ENCODE measurements at regions not wholly inside any gene's neighbourhood (a gene's known extent, or its start where the extent isn't known, plus 50 kb on each side); places are given as distances from the start of the nearest gene placed in this dataset.
"Not testable (repeated sequence)": the region's sequence is repeated elsewhere in the genome, so short reads cannot be mapped to it uniquely, and the experiment has no call there.

DNA sequence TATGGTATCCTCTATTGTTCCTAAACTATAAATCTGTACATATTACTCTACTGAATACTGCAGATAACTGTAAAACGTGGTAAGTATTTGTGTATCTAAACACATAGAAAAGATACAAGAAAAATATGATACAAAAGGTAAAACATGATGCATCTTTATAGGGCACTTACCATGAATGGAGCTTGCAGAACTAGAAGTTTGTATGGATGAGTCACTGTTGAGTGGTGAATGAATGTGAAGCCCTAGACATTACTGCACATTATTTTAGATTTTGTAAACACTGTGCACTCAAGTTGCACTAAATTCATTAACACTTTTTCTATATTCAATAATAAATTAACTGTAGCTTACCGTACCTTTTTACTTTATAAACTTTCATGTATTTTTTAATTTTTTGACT, 357.5 kb downstream of the ZWINT start:
- intact Hi-C loops (cut with DNase I) = no loop called here

DNA sequence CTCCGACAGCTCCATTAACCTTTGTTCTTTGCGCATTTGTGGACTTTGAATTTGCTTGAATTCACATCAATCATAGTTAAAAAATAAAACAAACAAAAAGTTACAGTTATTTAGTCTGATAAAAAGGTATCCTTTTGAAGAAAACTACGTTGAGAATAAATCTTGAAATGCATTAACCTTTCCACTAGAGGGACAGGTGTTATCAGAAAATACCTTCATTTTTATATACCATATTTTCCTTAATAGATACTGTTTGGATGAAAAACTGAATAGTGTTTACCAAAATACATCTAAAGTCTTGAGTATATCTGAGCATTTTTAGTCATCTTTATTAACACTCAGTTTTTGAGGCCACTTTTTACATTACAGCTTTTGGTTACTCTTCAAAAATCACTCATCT, 371.9 kb downstream of the ZWINT start:
- ATAC-seq (ENCODE audit: poor library complexity) = no peak
- intact Hi-C loops (cut with DNase I) = no loop called here
- DNase-seq = no peak

More for the DNA sequence above, 357.5 kb downstream of the ZWINT start:
- ATAC-seq (ENCODE audit: poor library complexity) (no peak), DNase-seq (no peak)

DNA sequence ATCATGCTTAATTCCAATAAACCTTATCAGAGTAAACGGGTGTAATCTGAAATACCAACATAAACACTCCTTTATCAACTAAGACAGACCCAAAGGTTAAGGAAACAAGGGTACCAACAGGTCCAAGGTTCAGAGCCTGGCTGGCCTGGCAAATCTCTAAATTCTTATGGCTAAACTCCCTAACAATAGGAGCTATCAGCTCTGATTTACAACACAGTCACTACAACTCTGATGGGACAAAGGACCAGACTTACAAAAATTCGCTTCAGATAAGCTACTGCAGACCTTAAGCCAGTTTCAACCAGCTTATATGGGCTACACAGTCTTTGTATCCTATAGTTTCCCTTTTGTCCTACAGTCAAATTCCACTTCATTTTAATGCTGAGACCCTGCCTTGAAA, 381.9 kb downstream of the ZWINT start:
- DNase-seq (no peak), ATAC-seq (ENCODE audit: poor library complexity) (no peak)
- intact Hi-C loops (cut with DNase I) = no loop called here

DNA sequence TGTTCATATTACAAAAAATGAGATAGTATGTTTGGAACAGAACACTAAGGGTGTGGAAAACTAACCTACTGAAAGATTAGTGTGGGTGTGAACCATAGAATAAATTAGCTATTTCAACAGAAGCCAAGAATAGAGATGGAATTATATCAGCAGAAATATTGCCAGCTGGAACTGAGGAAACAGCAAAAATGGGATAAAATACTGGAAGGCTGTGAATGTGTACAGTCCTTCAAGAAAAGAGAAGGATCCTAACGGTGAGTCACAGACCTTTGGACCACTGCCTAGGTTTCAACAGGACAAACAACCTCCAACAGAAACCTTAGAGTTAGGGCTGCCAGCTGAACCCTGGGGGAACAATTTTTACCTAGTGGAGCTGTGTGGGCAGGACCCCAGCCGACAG, 395.0 kb downstream of the ZWINT start:
- intact Hi-C loops (cut with DNase I) = no loop called here
- ATAC-seq (ENCODE audit: poor library complexity) = no peak
- DNase-seq = no peak

DNA sequence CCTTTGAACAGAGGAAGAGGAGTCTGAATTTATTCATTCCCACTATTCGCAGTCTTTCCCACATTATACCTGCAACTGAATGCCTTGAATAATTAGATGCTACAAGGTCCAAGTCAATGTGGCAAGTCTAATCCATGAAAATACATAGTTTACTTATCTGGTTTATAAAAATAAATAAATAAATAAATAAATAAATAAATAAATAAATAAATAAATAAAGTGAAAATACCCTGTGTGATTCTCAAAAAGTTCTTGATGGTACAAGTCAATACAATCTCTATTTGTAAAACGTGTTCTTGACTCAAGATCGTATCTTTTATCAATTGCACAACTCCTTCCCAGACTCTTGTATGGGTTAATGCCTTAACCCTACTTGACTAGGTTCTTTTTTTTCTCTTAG, 417.7 kb downstream of the ZWINT start:
- no peak for ATAC-seq (ENCODE audit: poor library complexity)
- intact Hi-C loops (cut with DNase I) = no loop called here
- DNase-seq = no peak

DNA sequence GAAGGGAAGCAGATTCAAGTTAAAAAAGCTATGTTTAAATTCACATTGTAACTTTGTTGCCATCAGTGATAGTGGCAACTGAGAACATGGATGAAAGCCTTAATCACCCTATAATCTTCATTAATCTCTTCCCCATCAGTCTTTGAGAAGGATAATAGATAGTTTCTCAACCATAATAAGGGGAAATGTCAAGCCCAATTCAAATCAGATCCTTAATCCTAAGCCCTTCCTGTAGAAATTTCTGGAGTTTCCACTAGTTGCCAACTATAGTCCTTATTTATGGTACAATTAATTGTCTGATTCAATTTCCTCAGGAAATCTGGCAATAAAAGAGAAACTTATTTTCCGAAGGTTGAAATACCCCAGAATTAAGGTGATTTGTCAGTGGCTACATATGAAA, 431.8 kb downstream of the ZWINT start:
- intact Hi-C loops (cut with DNase I) = no loop called here
- no peak for DNase-seq
- ATAC-seq (ENCODE audit: poor library complexity) = no peak

DNA sequence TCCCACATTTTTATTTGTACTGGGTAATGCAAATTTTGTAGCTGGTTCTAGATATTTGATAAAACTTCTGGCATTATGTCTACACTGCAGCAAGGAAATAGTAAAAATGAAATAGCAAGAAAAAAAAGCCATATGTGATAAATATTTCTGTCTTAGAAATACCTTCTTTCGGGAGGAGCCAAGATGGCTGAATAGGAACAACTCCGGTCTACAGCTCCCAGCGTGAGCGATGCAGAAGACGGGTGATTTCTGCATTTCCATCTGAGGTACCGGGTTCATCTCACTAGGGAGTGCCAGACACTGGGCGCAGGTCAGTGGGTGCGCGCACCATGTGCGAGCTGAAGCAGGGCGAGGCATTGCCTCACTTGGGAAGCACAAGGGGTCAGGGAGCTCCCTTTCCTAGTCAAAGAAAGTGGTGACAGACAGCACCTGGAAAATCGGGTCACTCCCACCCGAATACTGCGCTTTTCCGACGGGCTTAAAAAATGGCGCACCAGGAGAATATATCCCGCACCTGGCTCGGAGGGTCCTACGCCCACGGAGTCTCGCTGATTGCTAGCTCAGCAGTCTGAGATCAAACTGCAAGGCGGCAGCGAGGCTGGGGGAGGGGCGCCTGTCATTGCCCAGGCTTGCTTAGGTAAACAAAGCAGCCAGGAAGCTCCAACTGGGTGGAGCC, 461.4 kb downstream of the ZWINT start:
- DNase-seq; ATAC-seq (ENCODE audit: poor library complexity); intact Hi-C loops (cut with DNase I): not testable (repeated sequence)

DNA sequence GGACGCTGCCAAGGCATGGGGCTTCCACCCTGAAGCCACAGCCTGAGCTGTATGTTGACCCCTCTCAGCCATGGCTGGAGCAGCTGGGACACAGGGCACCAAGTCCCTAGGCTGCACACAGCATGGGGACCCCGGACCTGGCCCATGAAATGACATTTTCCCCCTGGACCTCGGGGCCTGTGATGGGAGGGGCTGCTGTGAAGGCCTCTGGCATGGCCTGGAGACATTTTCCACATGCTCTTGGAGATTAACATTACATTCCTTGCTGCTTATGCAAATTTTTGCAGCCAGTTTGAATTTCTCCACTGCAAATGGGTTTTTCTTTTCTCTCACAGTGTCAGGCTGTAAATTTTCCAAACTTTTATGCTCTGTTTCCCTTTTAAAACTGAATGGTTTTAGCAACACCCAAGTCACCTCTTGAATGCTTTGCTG, 463.6 kb downstream of the ZWINT start:
- no peak for ATAC-seq (ENCODE audit: poor library complexity)
- intact Hi-C loops (cut with DNase I) = no loop called here
- no peak for DNase-seq

DNA sequence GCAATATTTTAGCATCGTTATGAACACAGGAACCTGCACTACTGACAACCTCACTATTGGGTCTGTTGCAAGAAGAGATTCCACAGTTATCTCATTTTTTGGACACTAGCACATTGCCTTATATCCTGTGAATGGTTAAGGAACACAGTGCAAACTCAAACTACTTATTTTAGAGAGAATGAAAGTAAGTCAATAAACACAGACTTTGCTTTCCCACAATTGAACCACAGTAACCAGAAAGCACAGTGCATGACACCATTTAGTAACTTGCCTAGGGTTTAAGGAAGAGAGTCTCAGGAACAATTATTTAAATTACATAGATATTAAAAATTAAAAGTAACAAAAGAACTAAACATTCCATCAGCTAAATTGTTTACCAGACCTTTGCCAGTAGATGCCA, 468.8 kb downstream of the ZWINT start:
- DNase-seq = no peak
- intact Hi-C loops (cut with DNase I) = no loop called here
- ATAC-seq (ENCODE audit: poor library complexity) = no peak

DNA sequence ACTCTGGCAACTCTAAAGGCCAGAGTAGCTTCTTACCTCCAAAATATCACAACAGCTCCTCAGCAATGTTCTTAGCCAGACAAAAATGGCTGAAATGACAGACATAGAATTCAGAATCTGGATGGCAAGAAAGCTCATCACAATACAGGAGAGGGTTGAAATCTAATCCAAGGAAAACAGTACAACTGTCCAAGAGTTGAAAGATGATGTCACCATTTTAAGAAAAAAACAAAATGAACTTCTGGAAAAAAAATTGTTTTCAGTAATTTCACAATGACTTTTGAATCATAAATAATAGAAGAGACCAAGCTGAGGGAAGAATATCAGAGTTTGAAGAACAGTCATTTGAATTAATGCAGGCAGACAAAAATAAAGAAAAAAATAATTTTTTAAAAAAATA, 479.5 kb downstream of the ZWINT start:
- no peak for ATAC-seq (ENCODE audit: poor library complexity)
- intact Hi-C loops (cut with DNase I) = no loop called here

DNA sequence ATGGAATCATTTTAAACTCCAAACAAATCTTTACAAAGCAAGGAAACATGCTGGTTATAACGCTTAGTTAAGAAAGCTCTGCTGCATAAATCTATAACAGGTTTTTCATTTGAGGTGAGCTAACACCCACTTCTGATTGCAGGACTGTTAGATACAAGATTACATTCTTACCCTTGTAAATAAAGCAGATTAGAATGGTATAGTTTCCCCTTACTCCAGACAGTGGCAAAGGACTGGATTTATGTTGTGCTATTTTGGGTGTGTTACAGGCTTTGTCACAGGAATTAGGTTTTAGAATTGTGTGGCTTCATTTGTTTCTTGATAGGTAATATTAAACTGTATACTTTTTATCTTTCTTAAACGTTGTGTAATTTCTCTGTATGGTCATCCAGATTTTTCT, 487.6 kb downstream of the ZWINT start:
- no peak for DNase-seq
- no peak for ATAC-seq (ENCODE audit: poor library complexity)
- intact Hi-C loops (cut with DNase I) = no loop called here

More for the DNA sequence above, 479.5 kb downstream of the ZWINT start:
- DNase-seq = no peak

DNA sequence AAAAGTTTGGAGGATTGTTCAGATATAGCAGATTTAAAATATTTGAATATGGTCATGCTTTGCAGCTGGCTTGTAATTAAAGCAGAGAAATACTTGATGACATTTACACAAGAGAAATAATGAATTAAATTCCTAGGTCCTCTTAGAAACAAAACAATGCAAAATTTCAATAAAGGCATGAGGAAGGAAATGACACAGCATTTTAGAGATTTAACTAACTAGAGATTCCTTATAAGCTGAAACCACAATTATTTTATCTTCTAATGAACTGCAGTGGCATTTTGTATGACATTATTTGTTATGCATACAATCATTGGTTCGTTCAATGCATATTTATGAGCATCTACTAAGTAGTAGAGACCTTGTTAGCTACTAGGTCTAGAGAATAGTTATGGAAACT, 490.9 kb downstream of the ZWINT start:
- no peak for ATAC-seq (ENCODE audit: poor library complexity)
- intact Hi-C loops (cut with DNase I) = no loop called here

DNA sequence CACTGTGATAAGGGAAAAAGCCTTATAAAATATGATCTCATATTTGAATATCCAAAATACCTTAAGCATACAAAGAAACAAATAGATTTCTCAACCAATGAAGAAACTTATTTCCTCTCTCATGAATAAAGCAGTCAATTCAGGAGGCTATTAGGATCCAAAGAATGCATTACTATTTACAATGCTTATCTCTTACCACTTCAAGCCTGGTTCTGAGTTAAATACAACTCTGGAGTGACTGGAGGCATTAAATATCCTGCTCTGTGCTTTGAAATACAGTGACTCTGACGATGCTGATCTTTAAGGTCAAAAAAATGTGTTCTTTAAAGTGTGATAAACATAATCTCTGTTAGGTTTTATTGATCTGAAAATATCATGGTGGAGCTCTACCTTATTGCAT, 493.2 kb downstream of the ZWINT start:
- intact Hi-C loops (cut with DNase I) = no loop called here
- ATAC-seq (ENCODE audit: poor library complexity) = no peak
- no peak for DNase-seq

More for the DNA sequence above, 490.9 kb downstream of the ZWINT start:
- no peak for DNase-seq

DNA sequence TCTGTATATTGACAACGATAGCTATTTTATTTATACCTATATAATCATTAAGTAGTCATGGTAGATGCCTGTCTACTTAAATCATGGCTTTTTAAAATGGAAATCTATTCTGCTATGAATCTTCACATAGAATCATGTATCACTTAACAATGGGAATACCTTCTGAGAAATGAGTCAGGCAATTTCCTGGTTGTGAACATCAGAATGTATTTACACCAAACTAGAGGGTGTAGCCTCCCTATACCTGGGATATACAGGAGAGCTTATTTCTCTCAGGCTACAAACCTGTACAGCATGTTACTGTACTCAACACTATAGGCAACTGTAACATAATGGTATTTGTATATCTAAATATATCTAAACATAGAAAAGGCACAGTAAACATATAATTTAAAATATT, 502.3 kb downstream of the ZWINT start:
- ATAC-seq (ENCODE audit: poor library complexity) (no peak), DNase-seq (no peak)
- intact Hi-C loops (cut with DNase I) = no loop called here

DNA sequence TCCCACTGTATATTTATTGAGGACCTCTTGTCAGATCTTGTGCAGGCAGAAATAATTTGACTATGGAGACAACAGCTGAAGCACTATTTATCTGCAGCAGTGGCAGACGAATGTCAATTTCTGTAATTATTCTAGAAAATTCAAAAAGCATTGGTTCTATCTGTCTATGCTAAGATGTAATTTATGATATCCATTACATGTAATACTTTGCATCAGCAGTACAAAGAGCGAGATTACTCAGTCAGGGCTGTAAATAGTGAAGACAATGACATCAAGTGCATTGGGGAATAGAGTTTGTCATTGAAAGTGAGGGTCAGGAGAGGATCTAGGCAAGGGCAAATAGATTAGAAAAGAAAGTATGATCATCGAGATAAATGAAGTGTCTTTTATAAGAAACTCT, 508.2 kb downstream of the ZWINT start:
- intact Hi-C loops (cut with DNase I) = no loop called here
- no peak for DNase-seq
- ATAC-seq (ENCODE audit: poor library complexity) = no peak

DNA sequence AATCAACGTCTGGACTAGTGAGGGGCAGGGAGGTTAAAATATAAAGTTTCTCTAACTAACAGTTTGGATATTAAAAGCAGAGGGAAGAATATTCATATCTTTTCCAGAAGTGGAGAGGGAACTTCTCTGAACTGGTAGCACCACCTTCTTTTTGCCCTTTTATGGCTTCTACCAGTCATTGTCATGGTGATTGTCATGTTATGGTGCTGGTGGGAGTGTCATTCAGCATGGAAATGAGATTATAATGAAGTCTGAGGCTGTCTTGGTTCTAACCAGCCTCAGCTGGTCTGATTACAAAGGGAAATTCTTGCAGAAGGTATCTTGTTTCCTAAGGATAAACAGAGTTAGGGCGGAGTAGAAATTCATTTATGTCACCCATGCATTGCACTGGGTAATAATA, 523.8 kb downstream of the ZWINT start:
- intact Hi-C loops (cut with DNase I) = no loop called here
- no peak for ATAC-seq (ENCODE audit: poor library complexity)
- no peak for DNase-seq

DNA sequence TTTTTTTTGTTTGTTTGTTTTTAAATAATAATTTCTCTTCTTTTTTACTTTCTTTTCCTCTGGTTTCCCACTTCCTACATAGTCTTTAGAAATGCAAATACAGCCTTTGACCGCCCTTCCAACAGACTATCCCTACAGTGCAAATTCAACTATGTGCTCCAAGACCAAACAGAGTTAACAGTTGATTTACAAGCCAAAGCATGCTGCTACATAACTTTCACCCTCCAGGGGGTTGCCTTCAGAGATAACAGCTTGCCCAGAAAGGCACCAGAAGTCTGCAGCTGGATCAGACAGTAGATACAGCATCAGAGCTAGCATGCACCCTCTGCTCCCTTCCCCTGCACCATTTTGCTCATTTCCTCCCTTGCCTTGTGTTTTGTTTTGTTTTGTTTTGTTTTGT, 539.0 kb downstream of the ZWINT start:
- no peak for ATAC-seq (ENCODE audit: poor library complexity)
- intact Hi-C loops (cut with DNase I) = no loop called here
- no peak for DNase-seq

DNA sequence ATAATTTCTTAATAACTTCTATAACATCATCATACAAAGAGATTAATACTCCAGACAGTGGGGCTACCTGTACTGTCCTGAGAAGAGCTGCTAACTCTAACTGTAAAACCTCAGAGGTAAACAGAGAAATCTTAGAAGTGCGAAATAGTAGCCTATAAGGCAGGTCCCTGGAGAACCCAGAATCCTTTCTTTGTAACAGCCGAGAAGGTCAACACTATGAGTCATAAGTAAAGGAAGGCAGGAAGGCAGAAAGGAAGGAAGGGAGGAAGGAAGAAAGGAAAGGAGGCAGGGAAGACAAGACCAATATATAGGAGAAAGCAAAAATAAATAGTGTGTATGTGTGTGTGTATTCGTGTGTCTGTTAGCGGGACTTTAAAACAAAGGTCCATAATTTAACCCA, 540.6 kb downstream of the ZWINT start:
- DNase-seq = no peak
- ATAC-seq (ENCODE audit: poor library complexity) = no peak
- intact Hi-C loops (cut with DNase I) = no loop called here

DNA sequence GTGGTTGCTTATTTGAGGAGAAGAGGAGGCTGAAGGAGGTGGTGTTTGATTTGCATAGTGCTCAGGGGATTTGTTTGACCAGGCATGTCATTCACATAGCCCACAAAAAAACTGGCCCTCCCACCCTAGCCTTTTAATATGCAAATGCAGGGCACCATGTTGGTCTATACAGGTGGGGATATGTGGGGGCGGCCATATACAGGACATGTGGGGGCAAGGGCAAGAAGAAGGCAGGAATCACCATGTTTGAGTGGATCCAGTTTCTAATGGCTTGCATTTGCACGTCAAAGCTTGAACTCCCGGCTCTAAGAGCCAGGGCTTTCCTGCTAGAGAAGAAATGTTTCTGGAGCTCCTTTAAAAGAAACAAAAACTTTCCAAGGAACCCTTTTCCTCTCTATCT, 541.0 kb downstream of the ZWINT start:
- intact Hi-C loops (cut with DNase I) = no loop called here
- DNase-seq (no peak), ATAC-seq (ENCODE audit: poor library complexity) (no peak)

DNA sequence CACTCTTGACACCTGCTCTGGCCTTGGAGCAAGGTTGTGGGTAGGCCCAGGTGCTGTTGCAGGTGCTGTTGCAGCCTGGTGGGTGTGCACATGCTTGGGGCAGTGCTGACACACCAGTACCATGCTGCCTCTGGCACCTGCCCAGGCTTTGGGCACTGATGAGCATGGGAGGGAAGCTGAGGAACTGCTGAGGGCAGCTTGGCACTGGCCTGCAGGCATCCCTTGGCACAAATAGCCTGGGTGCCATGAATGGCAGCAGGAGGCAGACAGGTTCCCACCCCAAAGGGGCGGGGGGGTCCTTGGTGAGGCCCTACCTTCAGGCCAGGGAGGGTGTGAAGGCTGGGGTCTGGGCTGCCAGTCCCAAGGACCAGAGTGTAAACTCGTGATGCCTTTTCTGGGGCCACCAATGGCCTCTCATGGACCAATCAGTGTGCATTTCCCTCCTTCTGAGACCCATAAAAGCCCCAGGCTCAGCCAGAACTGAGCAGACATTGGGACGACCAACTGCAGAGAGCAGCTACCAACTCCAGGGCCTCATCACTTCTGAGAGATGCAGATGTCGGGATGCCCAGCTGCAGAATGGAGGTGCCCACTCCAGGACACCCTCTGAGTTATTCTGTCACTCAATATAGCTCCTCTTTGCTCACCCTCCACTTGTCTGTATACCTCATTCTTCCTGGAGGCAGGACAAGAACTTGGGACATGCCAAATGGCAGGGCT, 547.4 kb downstream of the ZWINT start:
- DNase-seq = no peak
- no peak for ATAC-seq (ENCODE audit: poor library complexity)
- intact Hi-C loops (cut with DNase I) = no loop called here

DNA sequence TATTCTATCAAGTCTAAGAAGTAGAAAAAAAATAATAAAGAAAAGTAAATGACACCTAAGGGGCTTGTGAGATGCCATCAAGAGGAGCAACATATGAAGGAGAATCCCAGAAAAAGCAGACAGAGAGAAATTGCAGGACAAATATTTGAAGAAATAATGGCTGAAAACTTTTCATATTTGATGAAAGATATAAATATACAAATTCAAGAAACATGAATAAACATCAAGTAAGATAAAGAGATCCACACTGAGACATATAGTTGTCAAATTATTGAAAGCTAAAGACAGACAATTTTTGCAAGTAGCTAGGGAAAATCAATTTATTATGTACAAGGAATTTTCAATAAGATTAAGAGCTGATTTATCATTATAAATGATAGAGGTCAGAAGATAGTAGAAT, 558.0 kb downstream of the ZWINT start:
- ATAC-seq (ENCODE audit: poor library complexity) (no peak), DNase-seq (no peak)
- intact Hi-C loops (cut with DNase I) = no loop called here

Measured in Right ventricle myocardium superior (tissue), 1 donor.